GM18861 (cell line): ENCODE measurements at regions not wholly inside any gene's neighbourhood (a gene's known extent, or its start where the extent isn't known, plus 50 kb on each side); places are given as distances from the start of the nearest gene placed in this dataset.
"Not testable (repeated sequence)": the region's sequence is repeated elsewhere in the genome, so short reads cannot be mapped to it uniquely, and the experiment has no call there.

ENCODE experiments used
- ATAC-seq: cut with Tn5 transposase; IDR thresholded peaks from one replicate; pipeline ENCODE4 v1.9.1; 2021; ENCODE audit not compliant: unreplicated experiment

DNA sequence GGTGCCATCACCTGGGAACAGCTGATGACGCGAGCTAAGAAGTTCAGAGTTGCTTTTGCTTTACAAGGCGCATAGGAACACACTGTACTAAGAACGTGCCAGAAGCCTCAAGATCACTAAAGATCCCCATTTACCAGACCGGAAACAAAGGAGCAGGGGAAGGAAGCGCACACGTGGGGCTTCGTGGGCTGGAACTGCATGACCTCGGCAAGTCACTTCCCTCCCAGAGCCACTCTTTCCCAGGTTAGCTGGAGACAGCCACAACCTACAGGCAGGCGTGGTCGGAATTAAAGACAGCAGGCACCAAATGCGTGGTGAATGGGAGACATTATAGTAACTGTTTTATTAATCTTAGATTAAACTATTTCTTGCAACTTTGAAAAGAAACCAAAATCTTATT lies 154.9 kb upstream of the IQSEC1 start:
- not testable (repeated sequence) for ATAC-seq

GRCh38 chr3:13227315-13228165 lies 154.3 kb upstream of the IQSEC1 start:
- ATAC-seq, result no peak

DNA sequence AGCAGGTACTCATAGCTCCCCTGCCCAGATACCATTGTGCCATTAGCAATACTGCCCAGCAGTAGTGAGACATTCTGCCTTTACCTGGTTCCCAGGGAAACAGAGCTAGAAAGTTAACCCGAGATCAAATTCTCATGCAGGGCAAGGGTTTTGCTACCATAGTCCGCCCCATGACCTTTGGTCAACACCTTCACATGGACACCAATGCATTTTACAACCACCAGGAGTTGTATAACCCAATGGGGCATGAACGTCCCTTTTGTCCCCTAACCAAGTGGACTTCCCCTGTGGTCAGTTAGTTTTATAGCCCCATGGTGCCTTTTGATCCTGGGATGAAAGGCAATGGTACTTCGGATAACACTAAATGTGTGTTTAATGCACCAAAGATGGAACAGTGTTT lies 151.7 kb upstream of the IQSEC1 start:
- ATAC-seq, result no peak

- no peak for ATAC-seq
These were observed 150.5 kb upstream of the IQSEC1 start for GRCh38 chr3:13223574-13224237.

DNA sequence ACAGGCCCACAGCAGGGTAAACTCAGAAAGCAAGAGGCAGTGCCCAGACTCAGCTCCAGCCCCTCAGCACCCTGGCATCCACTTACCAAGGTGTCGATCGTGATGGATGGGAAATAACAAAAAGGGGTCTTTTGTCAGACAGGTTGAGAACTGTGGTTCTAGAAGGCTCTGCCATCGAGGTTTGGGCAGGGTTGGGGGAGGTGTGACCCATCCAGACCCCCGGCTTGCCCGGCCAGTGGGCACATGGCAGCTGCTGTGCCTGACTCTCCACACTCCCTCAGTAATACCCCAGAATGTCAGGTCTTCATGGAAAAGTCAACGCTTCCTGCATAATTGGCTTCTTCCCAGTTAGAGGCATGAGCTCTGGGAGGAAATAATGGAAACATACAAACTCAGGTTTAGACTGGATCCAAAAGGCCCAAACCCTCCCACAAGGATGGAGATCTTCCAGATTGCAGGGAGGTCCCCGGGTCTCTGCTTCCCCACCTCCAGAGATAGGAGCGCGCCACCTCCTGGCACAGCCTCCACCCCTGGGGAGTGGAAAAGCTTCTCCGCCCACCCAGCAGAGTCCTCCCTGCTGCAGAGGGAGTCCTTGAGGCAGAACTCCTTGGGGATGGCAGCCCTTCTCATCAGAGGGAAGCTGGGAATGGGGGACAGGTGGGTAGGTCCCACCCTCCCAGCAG lies 149.8 kb upstream of the IQSEC1 start:
- no peak for ATAC-seq

- ATAC-seq, result no peak
These were observed 148.9 kb upstream of the IQSEC1 start for GRCh38 chr3:13222131-13222530.

DNA sequence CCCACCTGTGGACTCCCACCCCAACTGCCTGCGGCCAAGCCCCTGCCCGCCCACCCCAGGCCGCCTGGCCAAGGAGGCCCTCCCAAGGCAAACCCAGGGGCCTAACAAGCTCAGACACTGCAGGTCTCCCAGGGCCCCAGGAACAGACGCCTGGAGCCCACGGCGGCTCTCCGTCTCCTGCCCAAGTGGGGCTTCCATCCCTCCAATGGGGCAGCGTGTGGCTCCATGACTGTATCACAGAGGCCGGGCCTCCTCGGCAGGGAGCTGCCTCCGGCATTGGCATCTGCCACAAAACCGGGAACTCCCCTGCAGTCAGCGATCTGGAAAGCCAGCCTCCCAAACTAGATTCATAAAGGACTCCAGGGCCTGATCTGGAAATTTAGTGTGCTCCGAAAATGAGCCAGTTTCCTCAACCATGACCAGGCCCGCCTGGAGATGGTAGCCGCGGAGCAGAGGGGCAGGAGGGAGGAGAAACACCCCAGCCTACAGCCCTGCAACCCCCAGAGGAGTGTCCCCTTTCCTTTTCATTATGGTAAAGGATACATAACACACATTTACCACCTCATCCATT lies 148.3 kb upstream of the IQSEC1 start:
- ATAC-seq, result no peak

DNA sequence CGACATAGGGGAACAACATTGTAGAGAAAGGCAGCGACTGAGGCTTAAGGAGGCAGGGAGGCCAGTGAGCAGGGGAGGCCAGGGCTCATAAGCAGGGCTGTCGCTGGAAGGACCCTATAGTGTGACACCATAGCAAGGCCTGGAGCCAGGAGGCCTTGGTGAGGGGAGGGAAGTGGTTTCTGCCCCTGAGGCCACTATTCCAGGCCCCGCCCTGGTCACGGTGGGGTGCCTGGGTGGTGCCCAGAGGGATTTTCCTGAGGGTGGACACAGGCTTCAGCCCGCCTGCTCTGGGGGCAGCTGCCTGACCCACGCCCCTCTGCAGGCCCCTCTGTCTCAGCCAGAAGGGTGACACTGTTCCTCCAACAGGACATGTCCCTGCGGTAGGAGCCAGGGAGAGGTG lies 147.8 kb upstream of the IQSEC1 start:
- ATAC-seq, result no peak

GRCh38 chr3:13219902-13220296 lies 146.7 kb upstream of the IQSEC1 start:
- no peak for ATAC-seq

GRCh38 chr3:13219077-13219901 lies 146.1 kb upstream of the IQSEC1 start:
- ATAC-seq, result no peak

GRCh38 chr3:13218541-13218908 lies 145.3 kb upstream of the IQSEC1 start:
- ATAC-seq, result no peak

GRCh38 chr3:13217736-13218540 lies 144.7 kb upstream of the IQSEC1 start:
- ATAC-seq, result no peak

- no peak for ATAC-seq
These were observed 144.0 kb upstream of the IQSEC1 start for GRCh38 chr3:13217253-13217652.

GRCh38 chr3:13215940-13216546 lies 142.8 kb upstream of the IQSEC1 start:
- no peak for ATAC-seq

DNA sequence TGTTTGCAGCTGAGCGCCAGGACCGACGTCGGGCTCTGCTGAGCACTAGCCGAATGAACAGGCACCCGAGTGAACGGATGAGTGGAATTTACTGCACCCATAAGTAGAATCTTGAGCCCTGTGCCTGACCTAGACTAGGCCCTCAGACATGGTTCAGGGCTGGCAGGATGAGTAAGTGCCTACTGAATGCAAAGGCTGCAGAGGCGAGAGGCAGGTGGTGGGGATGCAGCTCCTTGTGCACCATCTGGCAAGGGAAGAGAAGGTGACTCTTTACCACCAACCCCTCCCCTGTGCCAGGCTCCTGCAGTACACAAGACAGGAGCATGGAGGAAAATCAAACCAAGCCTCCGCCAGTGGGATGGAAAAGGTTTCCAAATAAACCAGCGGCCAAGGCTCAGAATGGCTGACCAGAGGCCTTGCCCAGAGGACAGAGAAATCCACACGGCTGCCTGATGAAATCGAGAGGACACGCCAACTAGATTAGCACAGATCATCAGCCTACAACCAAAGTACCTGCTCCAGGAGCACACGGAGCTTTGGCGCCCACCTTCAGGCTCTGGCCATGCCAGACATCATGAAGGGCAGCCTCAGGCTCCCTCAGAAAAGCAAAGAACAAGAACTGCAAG lies 141.7 kb upstream of the IQSEC1 start:
- no peak for ATAC-seq

GRCh38 chr3:13213911-13214846 lies 140.9 kb upstream of the IQSEC1 start:
- ATAC-seq, result no peak

DNA sequence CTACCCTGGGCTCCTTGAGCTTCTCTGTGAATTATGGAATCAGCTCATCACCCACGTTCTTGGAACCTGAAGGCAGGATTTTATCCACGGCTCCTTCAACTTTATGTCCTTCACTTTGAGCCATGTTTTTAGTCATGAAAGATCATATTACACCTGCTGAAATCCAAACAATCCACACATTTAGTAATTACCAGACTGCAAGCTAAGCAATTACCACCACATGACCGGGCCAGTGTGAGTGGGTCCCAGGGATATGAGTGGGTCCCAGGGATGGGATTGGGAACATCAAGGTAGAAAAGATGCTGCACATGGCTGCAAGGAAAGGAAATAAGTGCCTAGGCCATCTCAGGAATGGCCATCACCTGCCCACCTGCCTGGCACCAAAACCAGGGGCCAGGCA lies 140.3 kb upstream of the IQSEC1 start:
- no peak for ATAC-seq

- ATAC-seq, result no peak
These were observed 138.5 kb upstream of the IQSEC1 start for GRCh38 chr3:13211605-13212210.
